ENCODE measurements at regions not wholly inside any gene's neighbourhood (a gene's known extent, or its start where the extent isn't known, plus 50 kb on each side); places are given as distances from the start of the nearest gene placed in this dataset.
A peak's percentile ranks its signal among the peaks of the same experiment; 100 is the strongest.
"Not testable (repeated sequence)": the region's sequence is repeated elsewhere in the genome, so short reads cannot be mapped to it uniquely, and the experiment has no call there.

- DNase-seq, result peak; percentile 83
These were observed 914.5 kb downstream of the STIM2 start for GRCh38 chr4:27775156-27775555.

GRCh38 chr4:27779827-27780226, 919.2 kb downstream of the STIM2 start:
- DNase-seq, result no peak

- peak; percentile 66 for DNase-seq
These were observed 926.6 kb downstream of the STIM2 start for GRCh38 chr4:27787195-27787594.

- peak; percentile 90 for DNase-seq
These were observed 929.1 kb downstream of the STIM2 start for GRCh38 chr4:27789773-27790172.

- no peak for DNase-seq
These were observed 930.3 kb downstream of the STIM2 start for GRCh38 chr4:27790911-27791310.

- no peak for DNase-seq
These were observed 931.0 kb downstream of the STIM2 start for GRCh38 chr4:27791640-27792039.

GRCh38 chr4:27807207-27807606, 946.6 kb downstream of the STIM2 start:
- no peak for DNase-seq

- no peak for DNase-seq
These were observed 951.3 kb downstream of the STIM2 start for GRCh38 chr4:27811948-27812347.

GRCh38 chr4:27813226-27813625, 952.6 kb downstream of the STIM2 start:
- not testable (repeated sequence) for DNase-seq

DNA sequence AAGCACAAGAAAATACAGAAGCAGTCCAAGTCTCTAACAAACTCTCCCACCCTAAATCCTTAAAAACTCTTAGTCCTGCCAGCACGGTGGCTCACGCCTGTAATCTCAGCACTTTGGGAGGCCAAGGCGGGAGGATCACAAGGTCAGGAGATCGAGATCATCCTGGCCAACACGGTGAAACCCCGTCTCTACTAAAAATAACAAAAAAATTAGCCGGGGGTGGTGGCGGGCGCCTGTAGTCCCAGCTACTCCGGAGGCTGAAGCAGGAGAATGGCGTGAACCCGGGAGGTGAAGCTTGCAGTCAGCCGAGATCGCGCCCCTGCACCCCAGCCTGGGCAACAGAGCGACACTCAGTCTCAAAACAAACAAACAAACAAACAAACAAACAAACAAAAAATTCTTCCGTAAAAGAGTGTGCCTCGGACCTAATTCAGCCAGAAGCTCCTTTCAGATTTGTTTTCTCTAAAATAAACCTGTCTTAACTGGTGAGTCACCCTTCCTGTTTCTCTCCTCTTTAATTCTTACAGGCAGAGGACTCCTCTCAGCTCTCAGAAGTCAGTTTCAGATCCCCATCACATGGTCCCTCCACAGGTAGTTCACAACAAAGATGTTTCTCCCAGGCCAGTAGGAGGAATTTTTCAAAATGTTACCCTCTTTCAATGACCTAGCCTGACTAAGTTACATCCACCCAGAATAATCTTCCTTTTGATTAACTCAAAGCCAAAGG, 953.2 kb downstream of the STIM2 start:
- DNase-seq, result peak; percentile 37

GRCh38 chr4:27819246-27819645, 958.6 kb downstream of the STIM2 start:
- DNase-seq, result no peak

GRCh38 chr4:27828843-27829242, 968.2 kb downstream of the STIM2 start:
- no peak for DNase-seq

DNA sequence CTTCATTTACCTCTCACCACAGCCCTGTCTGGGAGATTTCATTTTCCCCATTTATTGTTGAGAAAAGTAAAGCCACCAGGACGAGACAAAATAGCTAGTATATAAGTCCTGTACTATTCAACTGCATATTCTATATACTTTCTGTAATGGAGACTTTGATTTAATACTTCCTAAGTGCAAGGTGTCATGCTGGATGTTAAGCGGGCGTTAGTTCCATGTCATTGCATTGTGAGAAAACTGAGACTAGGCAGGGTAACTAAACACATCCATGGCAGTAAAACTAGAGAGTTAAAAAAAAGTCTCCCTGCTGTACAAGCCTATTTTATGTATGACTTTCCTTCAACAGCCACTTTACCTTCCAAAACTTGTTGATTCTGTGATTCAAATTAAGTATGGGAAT, 969.6 kb downstream of the STIM2 start:
- no peak for DNase-seq

DNA sequence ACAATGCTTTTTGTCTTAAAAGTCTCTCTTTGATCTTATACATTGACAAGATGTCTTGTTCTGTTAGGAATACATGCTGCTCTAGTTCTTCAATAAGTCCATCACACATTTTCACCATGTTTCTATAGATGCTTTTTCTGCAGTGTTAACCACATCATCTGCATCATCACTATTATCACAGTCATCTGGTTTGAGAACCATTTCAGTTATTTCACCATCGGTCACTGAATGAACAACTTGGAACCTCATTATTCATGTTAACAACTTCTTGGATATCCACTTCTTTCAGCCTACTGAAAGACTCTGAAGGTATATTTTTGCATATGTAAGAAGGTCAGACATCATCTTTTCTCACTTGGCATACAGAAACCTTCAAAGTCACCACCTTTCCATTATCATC, 975.2 kb downstream of the STIM2 start:
- no peak for DNase-seq

DNA sequence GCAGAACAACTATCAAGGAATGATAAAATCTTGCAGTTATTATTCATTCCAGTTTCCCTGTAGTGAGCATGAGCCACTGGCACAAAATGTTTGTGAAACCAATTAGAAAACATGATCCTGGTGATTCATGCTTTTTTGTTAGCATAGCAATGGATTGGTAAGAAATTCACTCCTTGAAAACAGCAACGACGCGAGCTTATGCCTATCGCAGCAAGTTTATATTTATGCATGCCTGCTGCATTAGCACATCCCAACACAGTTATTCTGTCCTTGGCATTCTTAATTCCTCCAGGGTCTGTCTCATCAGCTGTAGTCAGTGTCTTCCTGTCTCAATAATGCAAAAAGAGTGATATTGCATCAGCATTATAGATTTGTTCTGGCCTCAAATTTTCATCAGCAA, 975.9 kb downstream of the STIM2 start:
- DNase-seq, result peak; percentile 36

DNA sequence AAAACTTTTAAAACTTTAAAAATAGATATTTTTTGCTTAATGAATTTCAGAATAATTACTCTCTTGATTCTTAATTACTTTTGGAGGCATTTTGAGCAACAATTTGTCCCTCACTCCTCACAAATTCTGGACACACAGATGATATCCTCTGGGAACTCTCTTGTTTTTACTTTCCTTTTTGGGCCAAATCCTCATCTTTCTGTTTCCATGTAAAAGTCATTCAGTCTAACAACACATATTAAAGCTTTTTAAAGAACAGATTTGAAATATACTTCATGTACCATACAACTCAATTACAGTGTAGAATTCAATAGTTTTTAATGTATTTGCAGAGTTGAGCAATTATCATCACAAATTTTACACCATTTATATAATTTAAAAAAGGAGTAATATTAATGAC, 983.1 kb downstream of the STIM2 start:
- no peak for DNase-seq

DNA sequence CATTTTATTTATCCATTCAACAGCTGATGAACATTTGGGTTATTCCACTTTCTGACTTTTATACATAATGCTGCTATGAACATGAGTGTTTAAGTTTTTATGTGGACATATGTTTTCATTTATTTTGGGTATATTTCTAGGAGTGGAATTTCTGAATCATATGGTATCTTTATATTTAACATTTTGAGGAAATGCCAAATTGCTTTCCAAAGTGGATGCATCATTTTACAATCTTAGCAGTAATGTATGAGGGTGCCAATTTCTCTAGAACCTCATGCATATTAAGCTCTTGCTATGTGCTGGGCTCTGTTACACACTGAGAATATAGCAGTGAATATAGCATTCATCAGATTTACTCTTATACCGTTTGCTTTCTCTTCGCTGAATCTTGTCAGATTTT, 983.7 kb downstream of the STIM2 start:
- no peak for DNase-seq

DNA sequence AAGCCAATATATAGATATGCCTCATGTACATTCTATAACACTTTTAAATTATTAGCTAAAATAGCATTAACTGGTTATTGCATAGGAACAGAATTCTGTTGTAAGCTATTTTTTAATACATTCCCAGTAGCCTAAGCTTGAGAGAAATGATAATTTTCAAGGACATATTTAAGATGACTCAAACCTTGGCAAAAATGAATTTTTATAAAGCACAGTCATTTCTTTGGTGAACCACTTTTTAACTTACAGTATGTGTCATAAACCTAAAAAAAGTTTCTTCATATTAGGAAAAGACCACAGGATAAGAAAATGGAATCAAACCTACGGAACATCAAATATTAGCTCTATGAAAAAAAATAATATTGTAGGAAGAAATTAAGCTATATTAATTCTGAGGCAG, 986.3 kb downstream of the STIM2 start:
- DNase-seq, result no peak

DNA sequence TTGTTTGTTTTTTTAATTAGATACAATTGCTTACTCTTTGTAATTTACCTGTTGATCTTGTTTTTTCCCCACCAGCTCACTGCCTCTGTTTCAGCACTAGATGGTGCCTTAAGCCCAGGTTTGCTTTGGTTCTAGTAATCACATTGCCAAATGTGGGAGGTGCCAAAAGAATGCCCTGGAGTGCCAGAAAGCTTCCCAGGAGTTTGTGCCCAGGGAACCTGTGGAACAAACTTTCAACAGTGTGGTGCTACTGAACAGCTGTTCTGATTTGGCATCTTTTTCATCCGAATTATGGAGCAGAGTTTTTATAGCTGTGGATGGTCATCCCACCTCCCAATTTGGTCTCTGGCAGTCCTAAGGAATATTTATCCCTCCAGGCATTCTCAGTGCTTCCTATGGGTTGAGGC, 1000.7 kb downstream of the STIM2 start:
- DNase-seq, result peak; percentile 84

- DNase-seq, result peak; percentile 19
These were observed 1001.2 kb downstream of the STIM2 start for GRCh38 chr4:27861802-27862201.

- DNase-seq, result no peak
These were observed 1013.0 kb downstream of the STIM2 start for GRCh38 chr4:27873596-27873995.

DNA sequence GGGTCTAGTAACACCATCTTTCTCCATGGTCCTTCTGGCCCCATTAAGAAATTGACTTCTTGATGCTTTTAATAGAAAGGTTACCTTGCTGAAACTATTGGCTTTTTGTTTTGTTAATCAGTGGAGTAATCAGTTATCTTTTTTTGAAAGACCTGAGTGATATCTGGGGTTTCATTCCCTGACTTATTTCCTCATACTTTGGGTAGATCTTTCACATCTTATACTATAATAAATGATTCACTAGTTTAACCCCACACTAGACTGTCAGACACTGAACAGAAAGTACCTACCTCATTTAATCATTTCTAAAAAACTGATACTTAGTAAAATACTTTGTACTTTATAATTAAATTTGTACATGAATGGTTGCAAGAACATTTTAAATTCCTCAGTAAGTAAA, 1021.1 kb downstream of the STIM2 start:
- no peak for DNase-seq

DNA sequence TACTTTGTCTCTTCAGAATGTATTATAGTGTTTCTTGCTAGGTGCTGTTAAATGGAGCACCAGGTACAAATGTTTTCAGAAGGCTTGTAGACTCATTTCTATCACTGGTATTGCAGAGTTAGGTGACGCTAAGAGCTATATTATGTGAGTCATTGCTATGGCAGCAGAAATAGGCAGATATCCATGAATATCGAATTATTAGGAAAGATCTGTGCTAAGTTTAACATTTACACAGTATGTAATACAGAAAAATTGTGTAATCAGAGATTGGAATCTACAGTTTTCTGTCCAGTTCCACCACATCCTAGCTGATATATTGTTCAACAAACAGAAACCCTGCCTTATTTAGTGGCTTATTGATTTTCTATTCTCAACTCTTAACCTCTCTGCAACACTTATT, 1025.5 kb downstream of the STIM2 start:
- no peak for DNase-seq

DNA sequence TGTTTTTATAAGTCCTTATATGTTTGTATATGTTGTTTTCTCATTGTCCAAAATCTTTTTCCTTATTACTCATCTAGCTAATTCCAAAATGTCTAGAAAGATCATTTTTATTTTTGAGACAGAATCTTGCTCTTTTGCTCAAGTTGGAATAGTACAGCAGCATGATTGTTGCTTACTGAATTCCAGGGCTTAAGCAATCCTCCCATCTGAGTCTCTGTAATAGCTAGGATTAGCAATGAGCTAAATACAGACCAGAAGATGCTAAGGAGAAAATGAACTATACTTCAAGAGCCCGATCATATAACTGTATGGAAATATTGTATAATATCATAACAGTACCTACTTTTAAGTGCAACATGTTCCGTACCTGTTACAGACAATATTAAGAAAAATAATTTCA, 1027.0 kb downstream of the STIM2 start:
- no peak for DNase-seq

DNA sequence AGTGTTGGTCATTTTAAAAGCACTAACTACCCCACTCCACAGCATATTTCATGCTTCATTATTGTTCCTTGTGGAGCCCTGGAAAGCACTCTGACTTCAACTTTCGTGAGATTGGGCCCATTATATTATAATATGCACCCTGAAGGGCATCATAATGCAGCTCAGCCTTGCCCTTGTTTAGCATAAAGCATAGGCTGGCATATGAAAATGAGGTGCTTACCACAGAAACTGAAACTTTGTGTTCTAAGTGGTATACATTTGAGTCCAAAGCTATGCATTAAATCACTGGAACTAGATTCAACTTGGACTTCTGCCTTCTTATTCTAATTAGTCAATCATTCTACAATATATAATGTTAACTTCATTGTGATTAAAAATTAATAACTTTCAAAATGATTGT, 1027.9 kb downstream of the STIM2 start:
- no peak for DNase-seq
